ENCODE measurements at regions not wholly inside any gene's neighbourhood (a gene's known extent, or its start where the extent isn't known, plus 50 kb on each side); places are given as distances from the start of the nearest gene placed in this dataset.
A peak's percentile ranks its signal among the peaks of the same experiment; 100 is the strongest.

DNA sequence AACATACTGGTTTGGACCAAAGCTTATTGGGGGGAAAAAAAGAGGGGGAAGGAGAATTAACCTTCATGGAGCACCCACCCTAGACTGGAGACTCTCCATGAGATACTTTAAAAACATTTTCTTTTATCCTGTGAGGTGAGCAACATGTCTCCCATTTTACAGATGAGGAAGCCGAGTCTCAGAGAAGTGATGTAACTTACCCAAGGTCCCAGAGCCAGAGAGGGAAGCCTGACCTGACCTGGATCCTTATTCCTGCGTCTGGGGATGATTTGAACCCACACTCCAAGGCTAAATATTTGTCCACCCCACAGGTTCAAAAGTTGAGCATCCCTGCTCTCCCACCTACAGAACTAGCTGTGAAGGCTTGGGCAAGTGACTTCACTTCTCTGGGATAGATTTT lies 137.9 kb upstream of the JUN start:
- TF ChIP-seq CEBPB (IDR thresholded peaks at IDR 0.05) (no peak), EGR1 (IDR thresholded peaks at IDR 0.05) (no peak), ZBTB7A (IDR thresholded peaks at IDR 0.05; ENCODE audit: low read depth) (no peak), YY1 (IDR thresholded peaks at IDR 0.05; ENCODE audit: low read depth) (no peak), TCF12 (IDR thresholded peaks at IDR 0.05; ENCODE audit: low read depth) (no peak)
- TF ChIP-seq, protein P1, sequence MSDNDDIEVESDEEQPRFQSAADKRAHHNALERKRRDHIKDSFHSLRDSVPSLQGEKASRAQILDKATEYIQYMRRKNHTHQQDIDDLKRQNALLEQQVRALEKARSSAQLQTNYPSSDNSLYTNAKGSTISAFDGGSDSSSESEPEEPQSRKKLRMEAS (IDR thresholded peaks at IDR 0.05), result no peak

DNA sequence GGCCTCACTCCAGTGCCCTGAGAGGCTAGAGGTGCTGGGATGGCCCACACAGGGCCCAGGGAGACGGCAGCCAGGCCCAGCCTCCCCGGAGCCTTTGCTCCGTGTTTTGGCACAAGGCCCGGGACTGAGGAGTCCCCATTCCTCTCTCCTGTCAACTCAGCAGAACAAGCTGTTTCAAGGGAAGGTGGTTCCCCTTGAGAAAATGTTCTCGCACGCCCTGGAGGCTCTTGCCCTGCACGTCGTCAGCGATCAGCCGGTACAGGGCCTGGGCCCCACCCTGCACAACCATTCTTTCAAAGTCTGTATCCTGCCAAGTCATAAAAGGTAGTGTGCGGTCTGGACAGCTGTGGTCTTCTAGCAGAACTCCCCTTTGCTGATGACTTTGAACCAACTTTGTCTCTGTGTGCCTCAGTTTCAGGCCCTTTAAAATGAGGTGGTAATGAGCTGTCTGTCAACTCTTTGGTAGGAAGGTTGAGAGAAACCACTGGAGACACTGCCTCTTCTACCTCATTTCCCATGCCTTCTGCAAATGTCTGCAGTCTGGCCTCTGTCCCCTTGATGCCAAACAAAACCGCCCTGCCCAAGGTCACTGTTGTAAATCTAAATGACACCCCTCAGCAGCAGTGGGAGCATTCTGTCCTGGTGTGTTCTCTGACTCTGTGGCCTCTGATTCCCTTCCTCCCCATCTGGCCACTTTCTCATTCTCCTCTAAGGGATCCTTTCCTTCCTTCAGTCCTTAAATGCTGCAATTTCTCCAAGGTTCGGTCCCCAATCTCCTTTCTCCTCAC lies 138.6 kb upstream of the JUN start:
- TF ChIP-seq, protein P1 (IDR thresholded peaks at IDR 0.05), result 0 out of 2 replicates have a peak, but pooled peaks have one; percentile 23
- TF ChIP-seq TCF12 (IDR thresholded peaks at IDR 0.05; ENCODE audit: low read depth), result no peak
- TF ChIP-seq, protein P2, sequence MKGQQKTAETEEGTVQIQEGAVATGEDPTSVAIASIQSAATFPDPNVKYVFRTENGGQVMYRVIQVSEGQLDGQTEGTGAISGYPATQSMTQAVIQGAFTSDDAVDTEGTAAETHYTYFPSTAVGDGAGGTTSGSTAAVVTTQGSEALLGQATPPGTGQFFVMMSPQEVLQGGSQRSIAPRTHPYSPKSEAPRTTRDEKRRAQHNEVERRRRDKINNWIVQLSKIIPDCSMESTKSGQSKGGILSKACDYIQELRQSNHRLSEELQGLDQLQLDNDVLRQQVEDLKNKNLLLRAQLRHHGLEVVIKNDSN (IDR thresholded peaks at IDR 0.05), result no peak
- TF ChIP-seq CREB1 (IDR thresholded peaks at IDR 0.05; ENCODE audit: low read depth), result no peak

DNA sequence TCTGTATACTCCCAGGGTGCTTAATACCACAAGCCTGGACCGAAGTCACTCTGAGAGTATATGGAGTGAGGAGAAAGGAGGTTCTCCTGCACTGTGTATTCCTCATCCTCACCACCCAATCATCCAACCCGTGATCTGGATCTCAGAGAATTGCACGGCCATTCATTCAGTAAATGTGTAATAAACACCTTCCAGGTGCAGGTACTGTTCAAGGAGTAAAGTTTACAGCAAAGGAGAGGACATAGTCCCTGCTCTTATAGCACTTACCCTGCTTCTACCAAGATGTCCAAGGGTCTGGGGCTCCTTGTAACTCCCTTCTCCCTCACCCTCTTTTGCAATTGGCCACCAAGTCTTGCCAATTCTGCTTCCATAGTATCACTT lies 139.2 kb upstream of the JUN start:
- TF ChIP-seq FOXM1 (IDR thresholded peaks at IDR 0.05; ENCODE audit: borderline replicate concordance, low read depth), result no peak
- TF ChIP-seq TEAD4 (IDR thresholded peaks at IDR 0.05), result no peak
- TF ChIP-seq CEBPB (IDR thresholded peaks at IDR 0.05), result no peak
- TF ChIP-seq TCF12 (IDR thresholded peaks at IDR 0.05; ENCODE audit: low read depth), result no peak
- TF ChIP-seq EP300 (IDR thresholded peaks at IDR 0.05; ENCODE audit: borderline replicate concordance), result no peak
- no peak for TF ChIP-seq TAF1 (IDR thresholded peaks at IDR 0.05; ENCODE audit: low read depth)
- TF ChIP-seq RAD21 (IDR thresholded peaks at IDR 0.05; ENCODE audit: low read depth), result no peak
- no peak for TF ChIP-seq EGR1 (IDR thresholded peaks at IDR 0.05)
- TF ChIP-seq YY1 (IDR thresholded peaks at IDR 0.05; ENCODE audit: low read depth), result no peak
- TF ChIP-seq, protein P1 (IDR thresholded peaks at IDR 0.05), result no peak

DNA sequence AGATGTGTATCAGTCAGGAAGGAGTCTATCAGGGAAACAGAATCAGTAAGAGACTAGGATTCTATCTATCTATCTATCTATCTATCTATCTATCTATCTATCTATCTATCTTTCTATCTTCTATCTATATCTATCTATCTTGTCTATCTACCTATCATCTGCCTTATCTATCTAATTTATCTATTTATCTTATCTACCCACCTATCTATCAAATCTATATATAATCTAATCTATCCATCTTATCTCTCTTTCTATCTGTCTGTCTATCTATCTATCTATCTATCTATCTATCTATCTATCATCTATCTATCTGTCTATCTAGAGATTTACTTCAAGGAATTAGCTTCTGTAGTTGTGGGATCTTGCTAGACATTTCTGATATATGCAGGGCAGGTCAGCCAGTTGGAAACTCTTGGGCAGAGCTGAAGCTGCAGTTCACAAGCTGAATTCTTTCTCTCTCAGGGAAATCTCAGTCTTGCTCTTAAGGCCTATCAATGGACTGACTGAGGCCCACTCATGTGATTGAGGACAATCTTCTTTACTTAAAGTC lies 140.2 kb upstream of the JUN start:
- TF ChIP-seq ZBTB7A (IDR thresholded peaks at IDR 0.05; ENCODE audit: low read depth), result no peak
- TF ChIP-seq CREB1 (IDR thresholded peaks at IDR 0.05; ENCODE audit: low read depth), result no peak
- TF ChIP-seq NFIC (IDR thresholded peaks at IDR 0.05), result no peak
- TF ChIP-seq CEBPB (IDR thresholded peaks at IDR 0.05), result no peak
- TF ChIP-seq FOXM1 (IDR thresholded peaks at IDR 0.05; ENCODE audit: borderline replicate concordance, low read depth), result no peak
- TF ChIP-seq RAD21 (IDR thresholded peaks at IDR 0.05; ENCODE audit: low read depth), result no peak
- TF ChIP-seq TAF1 (IDR thresholded peaks at IDR 0.05; ENCODE audit: low read depth), result no peak
- TF ChIP-seq TEAD4 (IDR thresholded peaks at IDR 0.05), result no peak
- no peak for TF ChIP-seq TCF12 (IDR thresholded peaks at IDR 0.05; ENCODE audit: low read depth)
- TF ChIP-seq, protein P3, sequence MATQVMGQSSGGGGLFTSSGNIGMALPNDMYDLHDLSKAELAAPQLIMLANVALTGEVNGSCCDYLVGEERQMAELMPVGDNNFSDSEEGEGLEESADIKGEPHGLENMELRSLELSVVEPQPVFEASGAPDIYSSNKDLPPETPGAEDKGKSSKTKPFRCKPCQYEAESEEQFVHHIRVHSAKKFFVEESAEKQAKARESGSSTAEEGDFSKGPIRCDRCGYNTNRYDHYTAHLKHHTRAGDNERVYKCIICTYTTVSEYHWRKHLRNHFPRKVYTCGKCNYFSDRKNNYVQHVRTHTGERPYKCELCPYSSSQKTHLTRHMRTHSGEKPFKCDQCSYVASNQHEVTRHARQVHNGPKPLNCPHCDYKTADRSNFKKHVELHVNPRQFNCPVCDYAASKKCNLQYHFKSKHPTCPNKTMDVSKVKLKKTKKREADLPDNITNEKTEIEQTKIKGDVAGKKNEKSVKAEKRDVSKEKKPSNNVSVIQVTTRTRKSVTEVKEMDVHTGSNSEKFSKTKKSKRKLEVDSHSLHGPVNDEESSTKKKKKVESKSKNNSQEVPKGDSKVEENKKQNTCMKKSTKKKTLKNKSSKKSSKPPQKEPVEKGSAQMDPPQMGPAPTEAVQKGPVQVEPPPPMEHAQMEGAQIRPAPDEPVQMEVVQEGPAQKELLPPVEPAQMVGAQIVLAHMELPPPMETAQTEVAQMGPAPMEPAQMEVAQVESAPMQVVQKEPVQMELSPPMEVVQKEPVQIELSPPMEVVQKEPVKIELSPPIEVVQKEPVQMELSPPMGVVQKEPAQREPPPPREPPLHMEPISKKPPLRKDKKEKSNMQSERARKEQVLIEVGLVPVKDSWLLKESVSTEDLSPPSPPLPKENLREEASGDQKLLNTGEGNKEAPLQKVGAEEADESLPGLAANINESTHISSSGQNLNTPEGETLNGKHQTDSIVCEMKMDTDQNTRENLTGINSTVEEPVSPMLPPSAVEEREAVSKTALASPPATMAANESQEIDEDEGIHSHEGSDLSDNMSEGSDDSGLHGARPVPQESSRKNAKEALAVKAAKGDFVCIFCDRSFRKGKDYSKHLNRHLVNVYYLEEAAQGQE (IDR thresholded peaks at IDR 0.05; ENCODE audit: low read depth), result no peak
- TF ChIP-seq, protein P2 (IDR thresholded peaks at IDR 0.05), result no peak
- TF ChIP-seq EP300 (IDR thresholded peaks at IDR 0.05; ENCODE audit: borderline replicate concordance), result no peak
- TF ChIP-seq YY1 (IDR thresholded peaks at IDR 0.05; ENCODE audit: low read depth), result no peak
- no peak for TF ChIP-seq EGR1 (IDR thresholded peaks at IDR 0.05)
- TF ChIP-seq, protein P1 (IDR thresholded peaks at IDR 0.05), result no peak

DNA sequence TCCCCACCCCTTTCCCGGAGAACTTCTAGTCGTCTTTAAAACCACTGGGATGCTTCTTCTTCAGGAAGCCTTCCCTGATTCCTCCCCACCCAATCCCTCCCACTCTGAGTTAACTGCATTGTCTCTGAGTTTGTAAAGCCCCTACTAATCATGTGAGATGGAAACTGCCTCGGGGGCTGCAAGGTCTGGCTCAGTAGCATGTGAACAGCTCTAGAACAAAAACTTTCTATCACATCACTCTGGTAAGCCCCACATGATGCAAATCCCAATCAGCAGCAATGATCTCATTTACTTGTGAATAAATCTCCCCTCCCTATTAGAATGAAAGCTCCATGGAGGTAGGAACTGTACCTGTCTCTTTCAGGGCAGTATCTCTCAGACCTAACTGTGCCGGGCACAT lies 141.0 kb upstream of the JUN start:
- TF ChIP-seq RAD21 (IDR thresholded peaks at IDR 0.05; ENCODE audit: low read depth), result no peak
- no peak for TF ChIP-seq TEAD4 (IDR thresholded peaks at IDR 0.05)
- TF ChIP-seq, protein P1 (IDR thresholded peaks at IDR 0.05), result no peak
- TF ChIP-seq NFIC (IDR thresholded peaks at IDR 0.05), result no peak
- TF ChIP-seq ZBTB7A (IDR thresholded peaks at IDR 0.05; ENCODE audit: low read depth), result no peak
- no peak for TF ChIP-seq TCF12 (IDR thresholded peaks at IDR 0.05; ENCODE audit: low read depth)
- TF ChIP-seq EP300 (IDR thresholded peaks at IDR 0.05; ENCODE audit: borderline replicate concordance), result no peak
- TF ChIP-seq EGR1 (IDR thresholded peaks at IDR 0.05), result no peak
- TF ChIP-seq TAF1 (IDR thresholded peaks at IDR 0.05; ENCODE audit: low read depth), result no peak
- no peak for TF ChIP-seq FOXM1 (IDR thresholded peaks at IDR 0.05; ENCODE audit: borderline replicate concordance, low read depth)

DNA sequence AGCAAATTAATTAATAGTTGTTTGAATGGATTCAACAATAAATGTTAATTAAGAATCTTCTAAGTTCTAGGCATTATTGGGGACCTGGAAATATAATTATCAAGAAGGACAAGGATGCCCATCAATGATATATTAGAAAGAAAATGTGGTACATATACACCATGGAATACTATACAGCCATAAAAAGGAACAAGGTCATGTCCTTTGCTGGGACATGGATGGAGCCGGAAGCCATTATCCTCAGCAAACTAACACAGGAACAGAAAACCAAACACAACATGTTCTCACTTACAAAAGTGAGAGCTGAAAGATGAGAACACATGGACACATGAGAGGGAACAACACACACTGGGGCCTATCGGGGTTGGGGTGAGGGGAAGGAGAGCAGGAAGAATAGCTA lies 141.4 kb upstream of the JUN start:
- TF ChIP-seq TAF1 (IDR thresholded peaks at IDR 0.05; ENCODE audit: low read depth), result no peak
- no peak for TF ChIP-seq EP300 (IDR thresholded peaks at IDR 0.05; ENCODE audit: borderline replicate concordance)
- TF ChIP-seq YY1 (IDR thresholded peaks at IDR 0.05; ENCODE audit: low read depth), result no peak
- no peak for TF ChIP-seq RAD21 (IDR thresholded peaks at IDR 0.05; ENCODE audit: low read depth)

DNA sequence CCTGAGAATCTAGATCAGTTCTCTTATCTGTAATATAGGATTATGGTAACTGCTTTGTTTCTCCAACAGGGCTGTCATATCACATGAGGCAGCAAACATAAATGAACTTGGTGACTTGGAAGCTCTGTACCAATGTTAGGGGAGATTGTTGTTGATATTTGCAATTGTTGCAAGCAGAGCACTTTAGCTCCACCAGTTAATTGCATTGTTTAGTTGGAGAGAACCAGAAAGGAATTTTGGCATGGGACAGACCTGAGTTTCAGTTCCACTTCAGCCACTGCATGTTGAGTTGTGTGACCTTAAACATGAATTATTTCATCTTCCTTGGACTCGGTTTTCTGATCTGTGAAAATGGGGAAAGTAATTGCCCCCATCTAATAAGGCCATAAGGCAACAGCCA lies 142.3 kb upstream of the JUN start:
- TF ChIP-seq EGR1 (IDR thresholded peaks at IDR 0.05), result no peak

Measured in Ishikawa (cell line).